HG03521 (cell line): ENCODE measurements at regions not wholly inside any gene's neighbourhood (a gene's known extent, or its start where the extent isn't known, plus 50 kb on each side); places are given as distances from the start of the nearest gene placed in this dataset.

Experiments used
- ATAC-seq: cut with Tn5 transposase; IDR thresholded peaks from one replicate; pipeline ENCODE4 v1.9.1; 2021; ENCODE audit warnings: mild to moderate bottlenecking, moderate library complexity; ENCODE audit not compliant: unreplicated experiment

DNA sequence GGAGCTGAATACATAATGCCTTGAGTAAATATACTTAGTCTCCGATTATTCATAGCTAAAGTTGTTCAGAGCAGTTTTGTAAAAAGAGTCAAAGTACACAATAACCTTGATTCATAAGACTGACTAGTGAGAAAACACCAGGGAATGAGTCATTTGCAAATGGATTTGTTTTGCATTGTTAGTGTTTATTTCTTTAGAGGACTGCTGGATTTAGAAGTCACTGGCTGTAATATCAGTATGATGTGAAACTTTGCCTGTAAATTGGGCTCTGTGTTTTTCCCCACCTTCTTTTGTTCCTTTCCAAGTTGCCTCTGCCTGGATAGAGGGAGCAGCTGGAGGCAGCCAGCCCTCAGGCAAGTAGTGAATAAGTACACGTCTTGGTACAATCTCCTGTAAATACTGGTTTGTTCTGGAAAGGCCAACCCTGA, 474.7 kb downstream of the NUF2 start:
- no peak for ATAC-seq

DNA sequence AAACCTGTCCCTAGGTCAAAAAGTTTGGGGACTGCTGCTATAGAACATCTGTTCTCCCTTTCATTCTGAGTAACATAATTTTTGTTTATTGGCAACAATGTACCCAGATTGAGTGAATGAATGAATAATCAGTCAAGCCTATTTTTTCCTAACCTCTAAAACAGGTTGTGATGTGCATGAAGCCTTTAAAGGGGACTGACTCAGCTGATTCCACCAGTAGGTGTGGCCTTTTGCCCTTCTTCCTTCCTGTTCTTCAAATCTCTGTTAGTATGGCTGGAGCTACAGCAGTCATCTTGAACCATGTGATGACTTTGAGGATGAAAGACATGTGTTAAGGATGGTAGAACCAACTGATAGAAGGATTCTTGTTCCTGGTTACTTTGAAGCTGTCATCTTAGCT, 476.1 kb downstream of the NUF2 start:
- ATAC-seq, result no peak

DNA sequence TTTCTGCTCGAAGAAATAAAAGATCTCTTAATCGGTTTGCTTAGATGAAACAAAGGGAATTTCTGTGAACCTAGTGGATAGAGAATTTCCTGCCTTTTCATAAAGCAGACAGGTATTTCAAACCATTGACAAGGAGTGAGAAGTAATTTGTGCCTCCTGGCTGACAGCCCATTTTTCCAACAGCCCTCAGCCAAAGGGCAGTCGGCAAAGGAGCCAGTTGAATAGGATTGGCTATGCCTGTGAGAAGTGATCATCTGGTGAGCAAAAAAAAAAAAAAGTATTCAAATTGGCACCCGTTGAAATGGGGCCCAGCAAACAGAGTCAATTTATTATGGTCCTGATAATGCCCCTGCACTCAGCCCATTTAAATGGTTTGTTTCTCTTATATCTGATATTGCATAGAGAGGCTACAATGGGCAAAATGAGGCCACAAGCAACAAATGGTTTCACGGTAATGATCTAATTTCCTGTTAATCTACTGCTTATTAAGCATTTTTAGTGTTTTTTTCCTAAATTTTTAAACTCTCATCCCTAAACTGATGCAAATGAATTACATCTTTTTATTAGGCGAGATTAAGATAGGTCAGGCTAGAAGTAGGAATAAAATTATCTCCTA, 477.5 kb downstream of the NUF2 start:
- no peak for ATAC-seq

DNA sequence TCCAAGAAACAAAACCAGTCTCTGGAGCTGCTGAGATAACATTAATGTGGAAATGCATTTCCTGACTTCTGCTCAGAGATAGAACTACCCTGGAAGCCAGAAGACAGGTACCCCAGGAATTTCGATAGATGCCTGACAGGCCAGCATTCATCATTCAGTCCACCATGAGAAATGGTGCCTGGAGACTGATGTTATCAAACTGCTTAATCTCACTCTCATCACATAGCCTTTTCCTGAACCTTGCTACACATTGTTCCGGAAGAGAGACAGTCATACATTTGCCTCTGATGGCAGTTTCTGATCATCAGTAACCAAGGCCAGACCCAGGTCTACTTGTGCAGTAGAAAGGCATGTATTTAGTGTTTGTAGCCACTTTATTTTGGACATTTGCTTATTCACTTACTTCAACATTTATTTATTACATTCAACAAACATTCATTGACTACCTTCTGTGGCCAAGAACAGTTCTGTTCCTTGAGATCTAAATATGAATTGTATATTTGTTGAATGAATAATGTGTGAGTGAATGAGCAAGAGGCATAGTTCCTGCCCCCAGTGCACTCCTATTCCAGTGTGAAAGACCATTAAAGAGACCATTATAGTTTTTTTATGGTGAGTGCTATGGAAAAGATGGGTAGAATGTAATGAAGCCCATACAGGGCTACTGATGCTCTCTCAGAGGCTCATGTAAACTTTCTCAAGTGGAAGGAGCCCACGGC, 485.7 kb downstream of the NUF2 start:
- ATAC-seq, result no peak

DNA sequence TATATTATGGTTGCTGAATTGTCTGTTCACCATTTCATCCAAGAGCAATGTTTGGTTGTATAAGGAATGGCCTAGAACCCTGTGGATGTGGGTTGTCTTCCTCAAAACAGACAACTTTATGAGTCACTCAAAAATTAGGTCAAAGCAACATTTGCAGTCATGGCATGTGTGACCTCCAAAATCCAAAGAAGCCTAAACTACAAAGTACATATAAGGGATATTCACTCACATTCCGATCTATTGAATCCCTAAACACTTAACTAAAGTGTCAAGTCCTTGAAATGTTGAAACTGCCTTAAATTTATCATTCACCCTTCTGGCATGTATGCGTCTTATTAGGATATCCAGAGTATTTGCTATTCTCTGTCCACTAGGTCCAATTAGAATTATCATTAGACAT, 491.5 kb downstream of the NUF2 start:
- ATAC-seq, result no peak

DNA sequence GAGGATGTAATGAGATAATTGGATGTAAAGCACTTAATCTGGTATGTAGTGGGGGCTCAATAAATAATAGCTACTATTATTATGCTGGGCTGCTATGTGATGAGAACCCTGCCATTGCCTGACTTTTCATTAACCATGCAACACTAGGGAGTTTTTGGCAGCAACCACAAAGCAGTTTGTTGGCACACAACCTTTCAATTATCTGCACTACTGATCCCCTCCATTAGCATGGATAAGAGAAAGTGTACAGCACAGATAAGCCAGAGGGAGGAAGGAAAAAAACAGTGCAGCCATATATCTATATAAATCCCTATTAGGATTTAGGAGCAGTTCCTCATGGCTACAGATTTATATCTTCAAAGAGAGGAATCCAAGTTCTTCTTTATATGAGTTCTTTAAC, 498.5 kb downstream of the NUF2 start:
- no peak for ATAC-seq

DNA sequence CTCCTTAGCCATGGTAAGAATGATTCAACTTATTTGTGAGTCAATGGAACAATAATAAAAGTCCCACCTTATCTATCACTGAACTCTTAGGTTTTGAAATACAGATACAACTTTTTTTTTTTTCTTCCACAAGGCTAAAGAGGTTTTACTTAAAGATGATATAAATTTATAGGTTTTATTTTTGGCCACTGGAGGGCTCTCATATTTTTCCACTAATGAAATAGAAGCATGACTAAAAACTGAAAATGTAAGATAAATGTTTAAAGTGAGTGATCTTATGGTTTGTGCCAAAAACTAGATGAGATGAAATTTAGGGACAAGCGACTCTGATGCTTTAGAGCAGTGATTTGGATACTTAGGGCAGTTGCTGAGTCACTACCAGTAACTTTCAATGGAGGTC, 499.0 kb downstream of the NUF2 start:
- no peak for ATAC-seq

DNA sequence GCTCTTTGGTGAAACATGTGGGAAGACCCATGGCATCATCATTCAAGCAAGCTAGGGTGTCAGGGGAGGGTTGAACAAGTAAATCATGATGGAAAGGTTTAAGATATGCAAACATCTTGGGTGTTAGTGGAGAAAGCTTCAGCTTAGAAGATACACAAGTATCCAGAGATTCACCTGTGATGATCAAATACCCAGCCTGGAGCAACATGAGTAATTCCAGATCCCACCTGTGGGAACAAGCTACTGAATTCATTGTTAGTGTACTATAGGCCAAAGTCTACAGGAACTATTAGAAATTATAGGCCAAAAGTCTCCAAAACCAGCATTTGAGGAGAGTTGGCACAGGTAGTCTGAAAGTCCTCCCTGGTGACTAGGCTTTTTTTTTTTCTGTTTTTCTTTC, 499.9 kb downstream of the NUF2 start:
- no peak for ATAC-seq

DNA sequence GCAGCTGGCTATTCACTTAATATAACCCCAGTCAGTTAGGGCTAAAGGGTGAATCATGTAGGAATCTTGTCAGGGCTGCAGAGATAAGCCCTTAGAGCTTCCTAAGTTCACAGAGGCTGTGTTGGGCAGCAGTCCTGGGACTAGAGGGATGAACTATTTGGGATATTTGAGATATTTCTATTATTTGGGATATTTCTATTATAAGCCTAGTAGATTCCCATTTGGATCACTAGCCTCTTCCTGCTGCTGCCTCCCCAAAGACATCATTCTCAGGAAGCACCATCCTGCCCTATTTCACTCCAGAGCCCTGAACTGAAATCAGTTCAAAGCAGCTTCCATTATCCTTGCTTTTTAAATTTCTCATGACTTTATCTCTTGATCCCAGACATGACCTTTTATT, 501.3 kb downstream of the NUF2 start:
- ATAC-seq, result no peak

DNA sequence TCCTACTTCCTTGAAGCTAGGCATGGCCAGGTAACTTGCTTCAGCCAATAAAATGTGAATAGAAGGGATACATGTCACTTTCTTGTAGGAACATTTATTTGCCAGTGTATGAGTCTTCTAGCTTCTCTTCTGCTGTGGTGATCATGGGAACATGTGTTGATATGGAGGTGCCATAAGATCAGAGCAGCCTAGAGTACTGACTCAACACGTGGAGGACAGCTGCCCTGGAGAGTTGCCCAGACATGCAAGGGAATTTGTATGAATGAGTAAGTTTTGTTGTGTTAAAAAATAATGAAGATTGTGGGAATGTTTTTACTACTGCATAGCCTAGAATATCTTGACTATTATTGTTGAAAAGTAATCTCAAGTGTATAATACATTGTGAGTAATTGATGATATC, 502.3 kb downstream of the NUF2 start:
- no peak for ATAC-seq

DNA sequence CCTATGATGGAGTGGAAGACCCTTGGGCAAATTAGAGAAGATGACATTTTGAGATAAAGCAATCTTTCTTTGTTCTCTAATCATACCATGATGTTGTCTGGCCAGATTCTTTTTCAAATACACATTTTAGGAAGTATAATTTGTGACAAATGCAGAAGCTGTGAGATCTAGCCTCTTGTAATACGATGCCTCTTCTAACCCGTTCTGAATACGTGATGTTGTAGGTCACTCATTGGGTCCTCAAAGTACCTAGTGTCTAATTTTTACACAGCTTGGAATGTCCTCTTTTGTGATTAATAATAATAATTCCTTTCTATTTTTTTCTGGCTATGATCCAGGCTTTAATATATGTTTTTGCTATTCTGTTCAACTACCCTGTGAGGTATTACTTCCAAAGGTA, 502.7 kb downstream of the NUF2 start:
- ATAC-seq, result no peak

DNA sequence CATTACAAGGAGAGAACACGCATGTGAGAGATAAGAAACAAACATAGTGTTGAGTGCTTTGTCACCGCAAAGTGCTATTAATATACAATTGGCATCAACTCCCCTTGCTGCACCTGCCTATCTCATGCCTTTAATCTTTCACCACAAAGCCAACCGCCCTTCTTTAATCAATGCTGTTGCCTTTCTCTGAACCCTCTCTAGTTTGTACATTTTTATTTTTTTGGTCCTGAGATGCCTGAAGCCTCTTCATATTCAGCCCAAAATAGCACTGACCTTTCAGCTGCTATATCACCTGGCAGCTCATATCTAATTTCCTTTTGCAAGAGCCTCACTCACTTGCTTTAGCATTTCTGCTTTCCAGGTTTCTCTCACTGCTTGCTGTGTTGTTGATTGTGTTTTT, 504.7 kb downstream of the NUF2 start:
- no peak for ATAC-seq

DNA sequence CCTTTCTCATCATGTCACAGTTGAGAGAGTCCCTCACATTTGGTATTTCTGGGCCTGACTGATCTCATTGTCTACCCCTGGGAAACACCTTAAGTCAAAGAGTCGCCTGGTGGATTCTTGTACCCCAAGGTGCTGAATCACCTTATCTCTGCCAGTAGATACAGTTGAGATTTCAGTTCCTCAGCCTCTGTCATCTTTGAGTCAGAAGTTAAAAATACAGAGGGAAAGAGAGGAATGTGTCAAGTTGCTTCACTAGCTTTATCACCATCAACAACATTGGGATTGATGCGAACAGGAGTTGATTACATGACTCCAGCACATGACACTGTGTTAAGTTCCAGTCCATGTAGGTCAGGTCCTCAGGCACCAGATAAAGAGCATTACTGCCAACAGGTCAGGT, 513.0 kb downstream of the NUF2 start:
- no peak for ATAC-seq

DNA sequence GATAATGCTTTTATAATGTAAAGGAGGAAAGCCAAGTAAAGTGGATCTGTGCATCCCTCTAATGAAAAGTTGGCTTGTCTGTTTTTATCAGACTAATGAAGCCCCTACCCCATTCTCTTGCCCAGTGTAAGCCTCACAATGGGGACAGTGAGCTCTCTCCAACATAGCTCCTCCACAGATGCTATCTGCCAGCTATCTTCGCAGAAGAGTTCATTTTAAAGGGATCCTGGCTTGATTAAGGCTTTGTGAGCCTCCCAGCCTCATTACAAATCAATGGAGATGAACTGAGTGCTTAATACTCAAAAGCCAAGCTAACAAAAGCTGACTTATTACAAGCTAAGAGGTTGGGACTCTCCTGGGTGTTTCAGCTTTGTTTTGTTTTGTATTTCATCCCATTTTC, 514.7 kb downstream of the NUF2 start:
- no peak for ATAC-seq

DNA sequence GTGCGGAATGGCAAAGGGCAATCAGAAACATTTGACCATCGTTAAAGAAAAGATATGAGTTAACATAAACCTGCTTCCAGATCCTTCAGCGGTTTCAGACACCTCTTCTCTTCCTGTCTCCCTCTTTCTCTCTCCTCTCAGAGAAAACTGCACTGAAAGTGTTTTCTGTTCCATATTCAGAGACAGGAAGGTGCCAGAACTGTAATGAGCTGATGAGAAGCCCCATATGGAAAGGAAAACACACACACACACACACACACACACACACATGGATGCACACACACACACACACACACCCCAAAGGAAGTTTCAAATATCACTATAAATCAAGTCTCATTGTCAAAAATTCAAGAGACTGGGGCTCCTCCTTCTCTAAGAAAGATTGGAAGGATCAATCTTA, 515.5 kb downstream of the NUF2 start:
- ATAC-seq, result no peak

DNA sequence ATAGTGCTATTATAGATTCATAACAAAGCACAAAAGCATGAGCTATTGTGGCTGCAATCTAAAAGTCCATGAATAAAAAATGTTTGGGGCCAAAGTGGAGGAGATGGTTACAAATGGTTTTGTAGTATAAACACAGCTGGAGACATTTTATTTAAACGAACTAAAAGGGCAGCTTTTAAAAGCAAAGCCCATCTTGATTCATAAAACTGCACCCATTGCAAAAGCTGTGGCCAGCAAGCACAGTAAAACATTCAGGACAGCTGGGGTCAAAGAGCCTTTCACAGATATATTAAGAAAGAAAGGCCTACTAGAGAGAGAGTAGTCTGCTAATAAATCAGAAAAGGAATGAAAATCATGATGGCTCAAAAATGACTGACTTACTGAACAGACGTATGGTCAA, 520.8 kb downstream of the NUF2 start:
- ATAC-seq, result no peak

DNA sequence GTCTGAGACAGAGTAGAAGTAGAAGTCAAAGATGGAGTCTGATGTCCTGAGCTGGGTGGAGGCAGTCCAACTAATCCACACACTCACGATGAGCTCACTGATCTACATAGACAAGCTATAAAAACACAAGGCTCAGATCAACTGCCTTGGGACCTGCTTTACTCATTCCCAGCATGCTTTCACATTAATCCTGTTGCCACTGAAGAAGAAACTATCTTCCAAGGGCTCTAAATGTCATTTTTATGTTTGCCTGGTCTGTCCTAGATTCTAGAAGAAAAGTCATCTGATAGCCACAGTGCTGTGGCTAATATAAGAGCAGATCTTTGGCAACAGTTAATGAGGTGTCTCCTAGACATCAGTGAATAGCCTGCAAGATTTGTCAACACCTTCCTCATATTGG, 522.7 kb downstream of the NUF2 start:
- ATAC-seq, result no peak

DNA sequence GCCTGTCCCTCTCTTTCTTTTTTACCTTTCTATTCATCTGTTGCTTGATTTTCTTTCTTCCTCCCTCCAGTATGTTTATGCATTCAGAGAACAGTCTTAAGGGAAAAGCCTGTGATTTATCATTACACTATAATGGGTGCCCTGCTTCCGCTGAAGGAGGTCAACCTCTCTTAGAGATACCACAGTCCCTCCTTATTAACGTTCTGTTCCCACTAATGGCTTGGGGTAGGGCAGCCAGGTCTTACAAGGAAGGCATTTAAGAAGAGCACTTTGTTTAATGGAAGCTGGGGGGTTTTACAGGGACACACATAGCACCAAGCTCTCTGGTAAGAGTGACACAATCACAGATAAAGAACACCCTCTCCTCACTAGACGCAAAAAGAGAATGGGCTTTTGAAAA, 523.5 kb downstream of the NUF2 start:
- no peak for ATAC-seq

DNA sequence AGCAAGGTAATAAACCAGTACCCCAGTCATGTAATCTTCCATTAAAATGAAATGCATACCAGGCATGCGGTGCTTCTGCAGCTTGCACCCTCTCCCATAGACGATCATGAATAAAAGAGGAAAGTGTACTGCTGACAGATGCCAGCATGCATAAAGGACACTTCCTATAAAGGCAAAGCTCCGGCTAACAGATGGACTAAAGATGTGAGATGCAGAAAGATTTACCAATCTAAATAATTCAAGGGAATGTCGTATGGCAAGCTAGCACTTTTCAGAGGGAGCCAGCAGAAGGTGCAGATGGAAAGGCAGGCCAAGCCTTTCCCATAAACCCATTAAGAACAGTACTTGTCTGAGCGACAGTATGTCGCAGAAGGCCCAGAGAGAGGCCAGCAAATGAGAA, 542.0 kb downstream of the NUF2 start:
- ATAC-seq, result no peak

DNA sequence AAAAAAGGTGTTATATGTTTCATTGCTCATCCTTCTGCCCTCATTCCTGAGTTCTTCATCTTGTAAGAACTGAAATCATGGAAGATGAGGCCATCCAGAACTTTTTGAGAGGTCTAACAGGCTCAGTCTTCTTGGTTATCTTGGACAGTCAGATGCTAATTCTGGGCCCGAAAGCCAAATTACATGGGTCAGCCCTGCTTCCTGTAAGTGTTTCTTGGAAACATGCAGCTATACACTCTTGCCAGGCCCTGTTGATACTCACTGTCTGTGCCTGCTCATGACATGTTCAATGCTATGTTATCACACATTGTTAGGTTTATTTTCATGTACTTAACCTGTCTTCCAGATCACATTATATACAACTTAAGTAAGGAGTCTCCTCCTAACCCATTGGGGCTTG, 542.5 kb downstream of the NUF2 start:
- ATAC-seq, result no peak

DNA sequence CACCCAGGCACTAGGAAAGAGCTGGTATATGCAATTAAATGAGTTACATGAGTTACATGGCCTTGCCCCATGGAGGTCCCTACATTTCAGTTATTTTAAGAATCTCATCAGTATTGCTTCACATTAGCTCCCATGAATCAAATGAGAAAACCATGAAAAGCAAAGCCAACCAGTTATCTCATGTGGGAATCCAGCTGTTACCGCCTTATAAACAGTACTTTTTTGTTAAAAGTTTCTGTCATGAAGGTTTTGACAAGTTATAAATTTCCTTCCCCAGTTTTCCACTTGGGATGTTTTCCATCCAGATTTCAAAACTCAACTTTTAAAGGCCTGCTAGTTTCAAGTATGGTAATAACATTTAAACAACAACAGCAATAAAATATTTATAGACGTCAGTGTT, 544.8 kb downstream of the NUF2 start:
- no peak for ATAC-seq

DNA sequence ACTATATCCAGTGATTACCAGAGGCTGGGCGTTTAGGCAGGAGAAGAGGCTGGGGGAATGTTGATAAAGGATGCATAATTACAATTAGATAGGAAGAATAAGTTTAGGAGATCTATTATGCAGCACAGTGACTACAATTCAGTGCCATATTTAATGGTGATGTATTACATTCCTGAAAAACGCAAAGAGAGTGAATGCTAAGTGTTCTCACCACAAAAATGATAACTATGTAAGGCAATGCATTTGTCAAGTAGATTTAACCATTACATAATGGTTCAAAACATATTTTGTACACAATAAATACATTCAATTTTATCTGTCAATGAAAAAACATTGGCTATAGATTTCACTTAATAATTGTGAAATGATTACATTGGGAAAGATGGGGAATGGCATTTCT, 548.9 kb downstream of the NUF2 start:
- no peak for ATAC-seq

DNA sequence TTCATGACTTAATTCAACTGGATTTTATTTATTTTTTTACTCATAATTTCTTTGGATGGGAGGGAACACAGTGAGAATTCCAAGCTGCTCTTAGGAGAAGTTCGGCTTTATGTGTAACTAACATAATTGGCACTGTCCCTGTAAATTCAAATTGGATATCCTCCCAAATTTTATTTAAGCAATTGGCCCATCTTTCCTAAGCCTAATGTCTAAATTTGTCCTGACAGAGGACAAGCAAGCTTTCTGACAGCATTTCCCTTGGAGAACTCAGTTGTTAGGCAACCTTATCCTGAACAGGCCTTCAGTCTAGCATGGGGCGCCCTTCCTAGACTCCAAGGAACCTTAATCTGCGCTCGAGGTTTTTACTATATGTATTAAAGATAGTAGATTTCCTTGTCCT, 550.3 kb downstream of the NUF2 start:
- no peak for ATAC-seq
